H9 (cell line): ENCODE measurements at regions not wholly inside any gene's neighbourhood (a gene's known extent, or its start where the extent isn't known, plus 50 kb on each side); places are given as distances from the start of the nearest gene placed in this dataset.

Source experiments
- DNase-seq: peaks from one replicate; pipeline ENCODE4 v3.0.0-alpha.2; 2017
- H2AFZ ChIP-seq: one replicate; pipeline ENCODE4 v1.6.1; 2013; ENCODE audit warnings: mild to moderate bottlenecking, low read length, control low read depth, moderate library complexity
- H2AK5ac ChIP-seq: 2 replicates; pipeline ENCODE4 v1.6.1; 2013; ENCODE audit warnings: low read length, control low read depth, mixed read lengths; ENCODE audit not compliant: insufficient read length
- H2BK120ac ChIP-seq: one replicate; pipeline ENCODE4 v1.6.1; 2013; ENCODE audit warnings: low read depth, mild to moderate bottlenecking, low read length, control low read depth, inconsistent platforms; ENCODE audit not compliant: poor library complexity, severe bottlenecking
- H2BK12ac ChIP-seq: 2 replicates; pipeline ENCODE4 v1.6.1; 2013; ENCODE audit warnings: low read length, control low read depth, mixed read lengths, low read depth; ENCODE audit not compliant: insufficient read length
- H2BK15ac ChIP-seq: 2 replicates; pipeline ENCODE4 v1.6.1; 2013; ENCODE audit warnings: low read depth, low read length, control low read depth
- H2BK20ac ChIP-seq: one replicate; pipeline ENCODE4 v1.6.1; 2013; ENCODE audit warnings: low read depth, mild to moderate bottlenecking, low read length, control low read depth, inconsistent platforms; ENCODE audit not compliant: poor library complexity, severe bottlenecking
- H2BK5ac ChIP-seq: 2 replicates; pipeline ENCODE4 v1.6.1; 2013; ENCODE audit warnings: low read length, control low read depth, mixed read lengths; ENCODE audit not compliant: insufficient read length
- H3K14ac ChIP-seq: 2 replicates; pipeline ENCODE4 v1.6.1; 2013; ENCODE audit warnings: low read length, control low read depth; ENCODE audit not compliant: insufficient read depth
- H3K18ac ChIP-seq: 2 replicates; pipeline ENCODE4 v1.6.1; 2013; ENCODE audit warnings: low read depth, mild to moderate bottlenecking, mixed read lengths, low read length, control low read depth; ENCODE audit not compliant: insufficient read length
- H3K23ac ChIP-seq: 2 replicates; pipeline ENCODE4 v1.6.1; 2013; ENCODE audit warnings: low read length, control low read depth, mixed read lengths, low read depth; ENCODE audit not compliant: insufficient read length
- H3K23me2 ChIP-seq: 2 replicates; pipeline ENCODE4 v1.6.1; 2013; ENCODE audit warnings: low read depth, mild to moderate bottlenecking, mixed read lengths, low read length, control low read depth; ENCODE audit not compliant: insufficient read length, poor library complexity, severe bottlenecking
- H3K27ac ChIP-seq: 2 replicates; pipeline ENCODE4 v1.5.1; 2013; ENCODE audit warnings: low read length, control low read depth, mixed read lengths, low read depth; ENCODE audit not compliant: insufficient read length
- H3K27me3 ChIP-seq: 2 replicates; pipeline ENCODE4 v1.6.1; 2013; ENCODE audit warnings: low read length, control low read depth, inconsistent platforms; ENCODE audit not compliant: insufficient read depth
- H3K4ac ChIP-seq: 2 replicates; pipeline ENCODE4 v1.6.1; 2013; ENCODE audit warnings: low read depth, mild to moderate bottlenecking, control low read depth, inconsistent platforms, low read length, moderate library complexity
- H3K4me1 ChIP-seq: 2 replicates; pipeline ENCODE4 v1.6.1; 2013; ENCODE audit warnings: low read length, control low read depth, inconsistent platforms; ENCODE audit not compliant: insufficient read depth
- H3K4me2 ChIP-seq: 2 replicates; pipeline ENCODE4 v1.6.1; 2013; ENCODE audit warnings: low read length, control low read depth, mixed read lengths; ENCODE audit not compliant: insufficient read length, insufficient read depth
- H3K56ac ChIP-seq: 2 replicates; pipeline ENCODE4 v1.6.1; 2013; ENCODE audit warnings: low read depth, mild to moderate bottlenecking, mixed read lengths, low read length, control low read depth; ENCODE audit not compliant: insufficient read length
- H3K79me1 ChIP-seq: 2 replicates; pipeline ENCODE4 v1.6.1; 2013; ENCODE audit warnings: low read depth, mild to moderate bottlenecking, moderate library complexity, low read length, control low read depth, inconsistent platforms; ENCODE audit not compliant: insufficient read depth, poor library complexity, severe bottlenecking
- H3K79me2 ChIP-seq: 2 replicates; pipeline ENCODE4 v1.6.1; 2013; ENCODE audit warnings: low read length, control low read depth, inconsistent platforms; ENCODE audit not compliant: insufficient read depth
- H3K9ac ChIP-seq: 2 replicates; pipeline ENCODE4 v1.6.1; 2013; ENCODE audit warnings: low read length, control low read depth, mixed read lengths; ENCODE audit not compliant: insufficient read length; ENCODE audit errors: extremely low read depth
- H3K9me3 ChIP-seq: one replicate; pipeline ENCODE4 v1.6.1; 2013; ENCODE audit warnings: low read depth, low read length, inconsistent platforms; ENCODE audit not compliant: control insufficient read depth
- H3T11ph ChIP-seq: one replicate; pipeline ENCODE4 v1.6.1; 2013; ENCODE audit warnings: mild to moderate bottlenecking, low read length, control low read depth, inconsistent platforms
- H4K20me1 ChIP-seq: one replicate; pipeline ENCODE4 v1.6.1; 2013; ENCODE audit not compliant: control insufficient read depth, insufficient read length, insufficient read depth
- H4K5ac ChIP-seq: 2 replicates; pipeline ENCODE4 v1.6.1; 2013; ENCODE audit warnings: low read depth, mild to moderate bottlenecking, mixed read lengths, low read length, control low read depth; ENCODE audit not compliant: insufficient read length
- H4K8ac ChIP-seq: replicated peaks from 2 replicates; pipeline ENCODE4 v1.6.1; 2013; ENCODE audit warnings: low read length, control low read depth, mixed read lengths, low read depth; ENCODE audit not compliant: insufficient read length
- H4K91ac ChIP-seq: 2 replicates; pipeline ENCODE4 v1.6.1; 2013; ENCODE audit warnings: low read depth, mild to moderate bottlenecking, moderate library complexity, mixed read lengths, low read length, control low read depth; ENCODE audit not compliant: insufficient read length
- H3K27ac Mint-ChIP-seq, 3 experiments: 2 replicates in 2 of 3; 3 replicates in 1 of 3; pipeline ENCODE4 v1.8.0; 2020 to 2021; ENCODE audit warnings: mixed read lengths in 3 of 3, mild to moderate bottlenecking in 1 of 3, moderate library complexity in 1 of 3
- H3K27me3 Mint-ChIP-seq: 2 replicates; pipeline ENCODE4 v1.8.0; 2021; ENCODE audit warnings: low read depth, mild to moderate bottlenecking, moderate library complexity, mixed read lengths
- H3K36me3 Mint-ChIP-seq, 3 experiments: 2 replicates in 2 of 3; 3 replicates in 1 of 3; pipeline ENCODE4 v1.8.0; 2020 to 2021; ENCODE audit warnings: low read depth in 3 of 3, mixed read lengths in 3 of 3; ENCODE audit not compliant: insufficient read depth in 1 of 3
- H3K4me1 Mint-ChIP-seq, 2 experiments: 2 replicates each; pipeline ENCODE4 v1.8.0; 2020; ENCODE audit warnings: mixed read lengths in 2 of 2
- H3K4me3 Mint-ChIP-seq, 2 experiments: 2 replicates in 1 of 2; 3 replicates in 1 of 2; pipeline ENCODE4 v1.8.0; 2020 to 2021; ENCODE audit warnings: mild to moderate bottlenecking in 2 of 2, mixed read lengths in 2 of 2, moderate library complexity in 1 of 2
- H3K9me3 Mint-ChIP-seq, 2 experiments: 2 replicates in 1 of 2; 3 replicates in 1 of 2; pipeline ENCODE4 v1.8.0; 2020; ENCODE audit warnings: mild to moderate bottlenecking in 2 of 2, mixed read lengths in 2 of 2, moderate library complexity in 1 of 2
- CTCF ChIP-seq: fragments of 200-600 bp; sonication (generic); conservative IDR thresholded peaks from 3 replicates; pipeline ENCODE4 v1.8.0; 2021; ENCODE audit warnings: antibody characterized with exemption, mild to moderate bottlenecking

- Mint-ChIP-seq H3K36me3 (peaks cover 0 to 7% (median 4%) of the 10 kb centered on the region in 3 experiments; a peak in 4 of 7 replicates), H3K4me3 (no peak overlapping the region), H3K27me3 (no peaks in the 10 kb centered on the region), H3K4me1 (peaks cover 18 to 19% of the 10 kb centered on the region in 2 experiments), H3K9me3 (peaks cover 0 to 5% of the 10 kb centered on the region in 2 experiments; a peak in 2 of 5 replicates), H3K27ac (no peak overlapping the region)
- Histone ChIP-seq H2BK15ac (no peak overlapping the region), H3K9ac (no peak overlapping the region), H3K27ac (no peak overlapping the region), H3K14ac (no peak overlapping the region), H3K79me1 (no peaks in the 10 kb centered on the region), H3K56ac (no peak overlapping the region), H3K79me2 (no peaks in the 10 kb centered on the region), H2AFZ (no peak overlapping the region), H4K91ac (no peak overlapping the region), H3K18ac (no peak overlapping the region), H2BK20ac (no peak overlapping the region), H4K20me1 (no peaks in the 10 kb centered on the region), H3T11ph (no peak overlapping the region), H4K5ac (no peak overlapping the region), H2BK12ac (no peak overlapping the region), H3K9me3 (no peaks in the 10 kb centered on the region), H2AK5ac (no peak overlapping the region), H4K8ac (no peak overlapping the region), H3K27me3 (no peaks in the 10 kb centered on the region), H3K23me2 (no peaks in the 10 kb centered on the region), H3K23ac (no peak overlapping the region), H3K4me1 (no peaks in the 10 kb centered on the region), H3K4ac (no peak overlapping the region), H3K4me2 (no peak overlapping the region), H2BK120ac (no peak overlapping the region), H2BK5ac (no peak overlapping the region)
- TF ChIP-seq CTCF, result no peak
- DNase-seq, result no peak
These were observed 108.5 kb upstream of the MAX start for GRCh38 chr14:65210822-65211182.
